ENCODE measurements at regions not wholly inside any gene's neighbourhood (a gene's known extent, or its start where the extent isn't known, plus 50 kb on each side); places are given as distances from the start of the nearest gene placed in this dataset.

- DNase-seq: no peak
Measured at GRCh38 chr2:117406443-117406842, 408.0 kb upstream of the DDX18 start.

- DNase-seq: no peak
Measured at GRCh38 chr2:117407746-117408145, 406.7 kb upstream of the DDX18 start.

- no peak for DNase-seq
Measured at GRCh38 chr2:117409443-117409842, 405.0 kb upstream of the DDX18 start.

GRCh38 chr2:117411983-117412382 lies 402.5 kb upstream of the DDX18 start:
- no peak for DNase-seq

GRCh38 chr2:117432746-117433145 lies 381.7 kb upstream of the DDX18 start:
- no peak for DNase-seq

DNA sequence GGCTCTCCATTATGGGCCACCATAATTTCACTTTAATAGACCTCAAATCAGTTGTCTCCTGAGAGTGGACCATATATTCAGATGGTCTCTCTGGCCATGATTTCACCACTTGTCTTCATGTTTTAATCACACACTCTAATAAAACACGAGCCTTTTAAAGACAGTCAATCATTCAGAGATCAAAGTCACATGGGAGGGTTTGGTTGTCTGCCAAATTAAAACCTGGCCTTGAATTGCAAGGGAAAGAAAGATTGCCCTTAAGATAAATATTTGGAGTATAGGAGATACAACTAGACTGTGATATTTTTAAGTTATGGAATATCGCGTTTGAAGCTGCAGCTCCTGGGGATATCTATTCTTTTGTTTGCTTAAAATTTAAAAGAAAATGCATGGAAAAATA lies 377.8 kb upstream of the DDX18 start:
- DNase-seq: no peak

- DNase-seq: peak; percentile 65
Measured at GRCh38 chr2:117470311-117471095, 344.0 kb upstream of the DDX18 start.

GRCh38 chr2:117481608-117482007 lies 332.9 kb upstream of the DDX18 start:
- no peak for DNase-seq

- no peak for DNase-seq
Measured at GRCh38 chr2:117485588-117485987, 328.9 kb upstream of the DDX18 start.

DNA sequence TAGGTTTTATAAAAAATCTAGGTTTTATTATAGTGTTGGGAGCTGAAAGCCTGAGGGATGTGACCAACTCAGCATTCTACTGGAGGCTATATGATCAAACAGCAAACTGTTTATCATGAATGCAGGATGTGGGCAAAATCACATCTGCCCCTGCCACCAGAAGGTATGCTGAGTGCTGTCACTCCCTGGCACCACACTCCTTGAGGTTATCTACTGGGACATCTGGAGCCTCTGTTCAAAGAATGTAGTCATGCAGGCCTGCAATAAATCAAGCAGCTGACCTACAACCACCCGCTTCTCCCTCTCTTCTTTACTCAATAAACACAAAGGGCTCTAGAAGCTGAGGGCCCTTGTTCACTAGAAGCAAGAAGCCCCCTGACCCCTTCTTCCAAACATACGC lies 328.4 kb upstream of the DDX18 start:
- no peak for DNase-seq

DNA sequence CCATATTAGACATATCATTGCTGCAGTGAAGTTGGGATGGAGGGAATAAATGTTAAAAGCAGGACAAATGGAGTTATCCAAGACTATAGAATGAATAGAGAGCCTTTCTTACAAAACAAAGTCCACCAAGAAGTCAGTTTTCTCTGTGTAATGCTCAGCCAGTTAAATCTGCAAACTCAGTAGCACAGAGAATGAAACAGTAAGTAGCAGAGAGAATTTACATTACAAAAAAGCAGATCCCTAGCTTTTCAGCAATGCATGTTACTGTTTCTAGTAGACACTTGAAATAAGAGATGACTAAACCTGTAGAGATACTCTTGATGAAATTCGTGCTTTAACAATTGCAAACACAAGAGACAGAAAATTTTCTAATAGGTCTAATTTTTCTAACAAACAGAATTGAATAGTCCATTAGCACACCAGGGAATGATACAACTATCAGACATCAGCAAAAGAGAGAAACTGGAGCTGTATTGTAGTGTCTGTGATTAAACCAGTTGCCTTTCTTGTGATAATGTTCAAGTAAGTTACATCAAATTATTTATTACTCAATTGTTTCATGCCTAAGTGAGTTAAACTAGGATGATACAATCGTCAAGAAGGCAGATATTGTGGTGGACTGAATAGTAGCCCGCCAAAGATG lies 322.2 kb upstream of the DDX18 start:
- DNase-seq: no peak

- DNase-seq: no peak
Measured at GRCh38 chr2:117500721-117501120, 313.8 kb upstream of the DDX18 start.

- DNase-seq: no peak
Measured at GRCh38 chr2:117502121-117502520, 312.4 kb upstream of the DDX18 start.

DNA sequence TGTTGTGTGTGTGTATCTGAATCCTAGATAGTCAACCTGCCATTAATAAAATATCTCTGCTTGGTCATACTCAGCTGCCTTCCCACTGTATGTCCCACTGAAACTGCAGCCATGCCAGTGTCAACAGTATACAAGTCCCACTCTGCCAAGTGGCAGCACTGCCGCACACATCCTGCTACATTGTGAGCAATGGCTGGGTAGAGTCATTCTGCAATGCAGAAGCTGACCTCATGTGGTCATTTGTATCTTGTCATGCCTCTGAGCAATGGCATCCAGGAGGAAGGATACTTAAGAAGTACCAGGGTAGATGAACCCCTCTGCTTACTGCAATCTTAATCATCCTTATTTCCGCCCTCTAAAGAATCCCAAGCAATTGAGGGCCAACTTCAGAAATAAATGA lies 302.2 kb upstream of the DDX18 start:
- no peak for DNase-seq

DNA sequence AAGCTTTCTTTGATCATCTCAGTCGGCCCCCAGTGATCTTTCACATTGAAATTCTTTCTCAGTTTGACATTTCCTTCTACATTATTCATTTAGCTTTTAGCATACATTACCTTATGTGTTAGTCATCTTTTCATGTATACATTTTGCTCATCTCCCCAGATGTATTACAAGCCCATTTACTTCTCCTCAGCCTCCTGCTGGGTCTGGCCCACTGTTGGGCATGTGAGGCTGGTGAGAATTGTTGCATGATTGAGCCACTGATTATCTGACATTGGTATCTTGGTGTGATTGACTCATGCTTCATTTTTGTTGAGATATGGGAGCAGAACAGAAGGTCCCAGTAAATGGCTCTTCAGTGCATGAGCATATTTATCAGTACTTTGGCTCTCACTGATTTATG lies 300.1 kb upstream of the DDX18 start:
- DNase-seq: no peak

- no peak for DNase-seq
Measured at GRCh38 chr2:117519238-117519637, 295.3 kb upstream of the DDX18 start.

DNA sequence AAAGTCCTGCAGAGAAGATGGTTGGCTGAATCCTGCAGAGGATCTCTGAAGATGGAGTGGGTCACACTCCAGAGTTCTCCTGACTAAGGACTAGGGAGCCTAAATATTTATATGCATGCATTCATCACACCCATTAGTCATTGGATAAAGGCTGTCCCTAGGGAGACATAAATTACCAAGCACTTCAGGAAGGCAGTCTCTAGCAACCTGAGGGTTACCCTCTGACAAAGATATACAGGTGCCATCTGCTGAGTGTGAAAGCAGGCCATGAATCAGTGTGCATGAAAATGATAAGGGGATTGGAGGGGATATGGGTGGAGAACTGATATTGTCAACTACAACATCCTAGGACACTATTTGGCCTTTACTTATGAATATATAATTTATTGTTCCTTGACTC lies 294.8 kb upstream of the DDX18 start:
- no peak for DNase-seq

- DNase-seq: no peak
Measured at GRCh38 chr2:117523267-117523666, 291.2 kb upstream of the DDX18 start.

DNA sequence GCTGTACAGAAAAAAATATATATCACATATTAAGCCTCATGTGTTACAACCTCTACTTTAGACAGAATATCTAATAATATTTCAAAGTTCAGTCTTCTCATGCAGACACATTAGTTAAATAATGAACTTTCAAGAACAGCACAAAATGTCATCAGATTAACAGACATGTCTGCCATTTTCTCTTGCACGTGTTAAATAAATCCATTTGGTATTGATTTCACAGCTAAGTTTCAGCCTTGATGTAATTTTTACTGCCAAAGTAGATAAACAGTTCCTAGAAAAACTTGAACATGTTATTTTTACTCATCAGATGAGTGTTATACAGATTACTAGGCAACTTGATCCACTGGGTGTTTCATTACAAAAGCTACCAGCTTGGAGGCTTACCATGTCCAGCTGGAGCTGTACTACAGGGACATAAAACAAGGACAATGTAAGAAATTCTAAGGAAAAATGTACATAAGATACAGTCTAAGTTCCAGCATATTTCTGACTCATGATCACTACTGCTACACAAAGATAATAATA lies 290.7 kb upstream of the DDX18 start:
- no peak for DNase-seq

DNA sequence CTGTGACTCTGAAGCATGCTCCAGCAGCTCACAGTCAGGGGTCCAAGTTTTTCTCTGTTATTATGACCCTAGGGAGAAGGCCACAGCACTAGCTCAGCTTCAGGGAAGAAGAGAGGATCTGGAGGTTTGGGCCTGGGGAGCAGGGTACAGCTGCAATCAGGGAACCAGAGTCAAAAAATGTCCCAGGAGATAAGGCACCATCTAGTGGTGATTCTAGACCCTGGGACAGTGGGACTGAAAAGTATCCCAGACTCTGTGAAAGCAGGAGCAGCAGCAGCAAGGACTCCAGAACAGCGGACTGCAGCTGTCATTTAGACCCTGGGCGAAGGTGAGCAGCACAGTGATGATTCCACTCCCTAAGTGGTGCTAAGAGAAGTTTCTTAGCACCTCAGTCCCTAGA lies 278.4 kb upstream of the DDX18 start:
- peak; percentile 66 for DNase-seq

GRCh38 chr2:117537032-117537431 lies 277.5 kb upstream of the DDX18 start:
- DNase-seq: no peak

GRCh38 chr2:117551858-117552257 lies 262.6 kb upstream of the DDX18 start:
- DNase-seq: peak; percentile 76

- DNase-seq: no peak
Measured at GRCh38 chr2:117553448-117553847, 261.0 kb upstream of the DDX18 start.

DNA sequence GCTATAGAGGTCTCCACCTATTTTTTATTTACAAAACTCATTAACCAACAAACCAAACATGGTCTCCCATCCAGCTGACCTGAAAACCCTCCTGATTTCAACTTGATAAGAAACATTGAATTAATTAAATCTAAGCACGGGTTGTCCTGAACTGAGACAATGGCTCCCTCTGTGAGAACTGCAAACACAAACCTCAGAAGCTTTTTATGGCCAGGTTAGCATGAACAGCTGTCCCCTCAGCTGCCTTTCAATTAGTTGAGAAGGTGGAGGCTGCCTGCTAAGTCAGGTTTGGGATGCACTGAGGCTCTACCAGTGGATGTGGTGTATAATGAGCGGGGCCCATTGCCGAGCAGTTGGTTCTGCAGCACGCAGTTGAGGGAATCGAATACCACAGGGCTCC lies 258.5 kb upstream of the DDX18 start:
- no peak for DNase-seq

GRCh38 chr2:117557626-117558025 lies 256.9 kb upstream of the DDX18 start:
- DNase-seq: no peak

Data from islet precursor cell (in vitro differentiated cells).